GM03348 (cell line): ENCODE measurements at regions not wholly inside any gene's neighbourhood (a gene's known extent, or its start where the extent isn't known, plus 50 kb on each side); places are given as distances from the start of the nearest gene placed in this dataset.

Experiments
- DNase-seq: peaks from one replicate; pipeline ENCODE4 v3.0.0; 2012; ENCODE audit warnings: low spot score

DNA sequence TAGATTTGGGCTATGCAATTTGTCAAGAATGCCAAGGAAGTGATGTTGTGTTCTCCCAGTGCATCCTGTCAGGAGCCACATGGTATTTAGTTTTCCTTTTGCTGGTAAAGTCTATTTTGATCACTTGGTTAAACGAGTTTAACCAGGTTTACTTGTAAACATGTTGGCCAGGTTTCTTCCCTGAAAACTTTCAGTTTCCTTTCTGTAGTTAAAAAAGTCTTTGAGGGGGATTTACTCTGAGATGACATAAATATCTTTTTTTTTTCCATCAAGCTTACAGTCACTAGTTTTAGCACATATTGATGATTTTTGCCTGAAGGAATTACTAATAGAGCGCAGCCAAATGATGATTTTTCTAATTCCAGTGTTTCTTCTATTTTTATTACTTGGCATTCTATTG, 320.5 kb downstream of the PHF14 start:
- DNase-seq: no peak

- DNase-seq: no peak
These were observed 321.3 kb downstream of the PHF14 start for GRCh38 chr7:11294965-11295364.

DNA sequence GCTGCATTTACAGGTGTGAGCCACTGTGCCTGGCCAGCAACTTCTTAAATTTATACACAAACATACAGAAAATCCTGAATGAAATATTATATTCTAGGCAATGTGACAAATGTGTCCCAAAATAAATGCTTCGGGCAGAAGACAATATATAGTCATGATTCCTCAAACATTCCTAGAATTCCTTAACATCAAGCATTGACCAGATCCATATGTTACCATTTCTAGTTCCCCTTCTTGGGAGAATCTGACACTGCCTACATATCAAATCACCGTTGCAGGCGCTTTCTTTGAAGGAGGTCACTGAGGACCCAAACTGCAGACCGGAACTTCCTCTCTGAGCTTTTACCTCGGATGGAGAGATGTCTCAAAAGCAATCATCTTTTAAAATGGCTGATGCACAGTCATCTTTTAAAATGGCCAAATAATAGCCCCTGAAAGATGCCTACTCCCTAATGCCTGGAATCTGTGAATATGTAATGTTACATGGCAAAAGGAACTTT, 323.5 kb downstream of the PHF14 start:
- no peak for DNase-seq

- peak; percentile 13 for DNase-seq
These were observed 324.1 kb downstream of the PHF14 start for GRCh38 chr7:11297764-11298163.

- DNase-seq: no peak
These were observed 324.5 kb downstream of the PHF14 start for GRCh38 chr7:11298220-11298619.

DNA sequence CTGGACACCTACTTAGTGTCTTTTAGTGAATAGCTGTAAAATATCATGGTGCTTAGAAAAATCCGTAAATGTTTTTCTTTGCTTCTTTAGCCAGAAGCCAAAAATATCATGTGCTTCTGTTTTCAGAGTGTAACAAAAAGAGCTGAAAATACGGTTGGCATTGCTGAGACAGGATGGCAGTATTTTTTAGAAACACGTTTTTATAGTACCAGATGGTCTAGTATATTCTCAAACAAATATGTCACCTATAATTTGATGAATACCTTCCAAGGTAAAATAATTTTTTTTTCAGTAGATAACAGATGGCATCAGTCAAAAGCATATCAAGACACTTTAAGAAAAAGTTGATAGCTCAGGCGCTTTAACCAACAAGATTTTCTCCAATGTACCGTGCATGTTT, 326.6 kb downstream of the PHF14 start:
- no peak for DNase-seq

DNA sequence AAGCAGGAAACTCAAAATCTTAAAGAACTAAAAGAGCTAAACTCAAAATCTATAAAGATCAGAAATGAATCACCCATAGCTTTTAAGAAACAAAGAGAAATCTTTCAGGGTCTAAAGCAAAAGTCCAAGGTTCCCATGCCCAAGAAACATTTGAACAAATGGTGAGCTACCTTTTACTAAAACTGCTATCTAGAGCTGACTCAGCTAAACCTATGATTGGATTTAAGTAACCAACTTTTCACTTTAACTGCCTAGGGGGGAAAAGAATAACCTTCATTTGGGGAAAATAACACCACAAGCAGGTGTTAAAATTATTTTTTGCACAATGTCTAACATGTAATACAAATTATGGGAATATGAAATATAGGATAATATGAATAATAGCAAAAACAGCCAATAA, 328.4 kb downstream of the PHF14 start:
- DNase-seq: no peak

GRCh38 chr7:11313801-11314200, 340.1 kb downstream of the PHF14 start:
- DNase-seq: no peak

GRCh38 chr7:11315666-11316258, 342.1 kb downstream of the PHF14 start:
- DNase-seq: no peak

- DNase-seq: no peak
These were observed 344.1 kb downstream of the PHF14 start for GRCh38 chr7:11317766-11318165.

- no peak for DNase-seq
These were observed 346.0 kb downstream of the PHF14 start for GRCh38 chr7:11319491-11320274.
